Erythroblast (primary cell): ENCODE measurements at regions not wholly inside any gene's neighbourhood (a gene's known extent, or its start where the extent isn't known, plus 50 kb on each side); places are given as distances from the start of the nearest gene placed in this dataset.

Experiments
- GATA1 ChIP-seq: IDR thresholded peaks from 2 replicates; pipeline ENCODE4 v1.6.1; 2011; ENCODE audit warnings: low read depth, mild to moderate bottlenecking, control low read depth, low read length, moderate library complexity
- POLR2A ChIP-seq: IDR thresholded peaks from 2 replicates; pipeline ENCODE4 v1.6.1; 2011; ENCODE audit warnings: mild to moderate bottlenecking, low read length

DNA sequence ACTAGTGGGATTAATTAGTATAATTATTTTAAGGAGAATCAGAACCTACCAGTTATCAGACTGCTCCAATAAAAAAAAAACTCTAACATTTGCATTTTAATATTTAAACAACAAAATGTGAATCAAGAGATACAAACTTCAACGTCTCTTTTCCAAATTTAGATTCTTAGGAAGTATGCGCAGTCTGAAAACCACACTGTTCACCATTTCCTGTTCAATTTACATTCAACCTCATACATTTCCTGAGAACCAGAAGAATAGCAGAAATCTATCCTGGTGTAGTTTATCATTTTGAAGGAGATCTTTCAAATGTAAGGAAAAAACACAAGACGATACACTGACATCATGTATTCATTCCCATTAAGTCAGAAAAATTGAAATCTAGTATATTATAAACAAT is 869.2 kb downstream of the EFNA5 start:
- TF ChIP-seq POLR2A: no peak
- TF ChIP-seq GATA1: no peak
